GM08714 (cell line): ENCODE measurements at regions not wholly inside any gene's neighbourhood (a gene's known extent, or its start where the extent isn't known, plus 50 kb on each side); places are given as distances from the start of the nearest gene placed in this dataset.

Experiments
- H3K4me3 ChIP-seq: fragments of 200-500 bp; sonication (Bioruptor generic); 2 replicates; pipeline ENCODE4 v1.5.1; 2014; ENCODE audit warnings: mild to moderate bottlenecking, low read length, inconsistent platforms
- ZNF274 ChIP-seq: IDR thresholded peaks from 2 replicates; pipeline ENCODE4 v1.6.1; 2012; ENCODE audit warnings: mild to moderate bottlenecking, low read depth, low read length

- TF ChIP-seq ZNF274 = no peak
- no peak overlapping the region for H3K4me3 ChIP-seq
Measured at GRCh38 chr3:17844236-17844635, 101.8 kb upstream of the TBC1D5 start.

- no peak for TF ChIP-seq ZNF274
- no peak overlapping the region for H3K4me3 ChIP-seq
Measured at GRCh38 chr3:17841190-17841828, 98.9 kb upstream of the TBC1D5 start.

DNA sequence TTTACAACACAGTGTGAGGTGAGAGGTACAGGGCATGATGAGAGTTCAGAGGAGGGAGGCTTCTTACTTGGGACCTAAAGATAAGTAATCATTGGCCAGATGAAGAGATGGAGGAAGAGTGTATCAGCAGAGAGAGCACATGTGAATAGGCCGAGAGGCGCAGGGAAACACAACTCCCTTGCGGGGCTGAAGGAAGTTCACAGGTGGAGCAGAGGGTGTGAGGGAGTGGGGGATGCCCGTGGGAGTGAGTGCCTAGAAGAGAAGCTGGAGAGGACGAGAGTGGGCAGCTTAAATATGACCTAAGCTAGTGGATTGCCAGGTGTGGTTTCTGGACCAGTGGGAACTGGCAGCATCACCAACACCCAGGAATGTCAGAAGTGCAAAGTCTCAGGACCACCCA lies 98.2 kb upstream of the TBC1D5 start:
- no peak for TF ChIP-seq ZNF274
- no peak overlapping the region for H3K4me3 ChIP-seq

DNA sequence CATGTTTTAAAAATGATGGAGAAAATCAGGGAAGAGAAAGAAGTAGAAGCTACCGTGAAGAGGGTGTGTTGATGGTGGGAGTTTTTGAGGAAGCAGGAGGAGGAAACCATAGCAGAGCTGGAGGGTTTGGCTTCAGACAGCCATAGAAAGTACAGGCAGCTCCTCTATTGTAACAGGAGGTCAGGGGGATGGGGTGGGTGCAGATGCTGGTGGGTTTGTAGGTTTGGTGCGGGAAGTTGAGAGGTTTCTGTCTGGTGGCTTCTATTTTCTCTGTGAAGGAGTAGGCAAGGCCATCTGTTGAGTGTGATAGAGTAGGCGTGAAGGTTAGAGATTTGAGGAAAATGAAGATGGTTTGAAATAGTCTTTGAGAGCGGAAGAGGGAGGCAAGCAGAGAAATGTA lies 97.7 kb upstream of the TBC1D5 start:
- H3K4me3 ChIP-seq = no peak overlapping the region
- TF ChIP-seq ZNF274 = no peak

GRCh38 chr3:17836919-17837318 lies 94.5 kb upstream of the TBC1D5 start:
- no peak for TF ChIP-seq ZNF274
- no peak overlapping the region for H3K4me3 ChIP-seq

DNA sequence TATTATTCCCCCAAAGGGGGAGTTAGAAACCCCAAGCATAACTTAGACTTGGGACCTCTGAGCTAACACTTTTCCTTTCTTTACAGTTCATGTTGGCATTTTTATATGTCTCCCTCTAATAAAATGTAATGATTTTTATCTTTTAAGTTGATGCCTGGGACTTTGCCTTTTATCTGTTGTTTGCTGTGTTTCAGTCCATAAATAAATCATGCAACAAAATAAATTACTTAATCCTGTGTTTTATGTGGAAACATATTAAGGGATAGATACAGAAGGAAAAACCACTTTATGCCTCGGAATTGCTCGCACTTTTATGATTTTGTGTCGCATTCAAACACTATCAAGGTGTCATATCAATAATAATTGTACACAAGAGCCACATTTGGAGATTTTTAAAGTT lies 93.7 kb upstream of the TBC1D5 start:
- H3K4me3 ChIP-seq = no peak overlapping the region
- no peak for TF ChIP-seq ZNF274

DNA sequence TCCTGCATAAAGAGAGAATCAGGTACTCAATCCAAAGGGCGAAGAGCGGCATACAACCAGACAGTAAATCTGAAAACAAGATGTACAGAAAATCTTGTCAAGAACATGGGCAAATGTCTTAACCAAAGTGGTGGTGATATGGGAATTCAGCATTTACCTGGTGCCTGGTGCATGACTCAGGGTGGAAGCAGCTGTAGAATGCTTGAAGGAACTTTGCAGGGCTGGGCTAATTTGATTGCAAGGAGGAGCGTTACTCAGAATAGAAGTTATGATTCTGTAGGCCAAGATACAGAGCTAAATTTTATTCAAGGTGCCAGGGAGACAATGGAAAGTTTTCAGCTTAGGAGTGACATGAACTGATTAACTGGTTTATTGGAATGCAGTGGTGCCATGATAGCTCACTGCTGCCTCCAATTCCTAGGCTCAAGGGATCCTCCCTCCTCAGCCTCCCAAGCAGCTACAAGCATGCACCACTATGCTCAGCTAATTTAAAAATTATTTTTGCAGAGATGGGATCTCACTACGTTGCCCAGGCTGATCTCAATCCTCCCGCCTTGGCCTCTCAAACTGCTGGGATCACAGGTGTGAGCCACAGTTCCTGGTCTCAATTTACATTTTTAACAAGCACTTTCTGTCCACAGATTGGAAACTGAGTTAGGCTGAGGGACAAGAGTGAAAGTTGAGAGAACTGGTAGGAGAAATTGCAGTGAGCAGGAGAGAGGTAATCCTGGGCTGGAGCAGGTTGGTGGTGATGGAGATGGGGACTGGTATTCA lies 91.5 kb upstream of the TBC1D5 start:
- TF ChIP-seq ZNF274 = no peak
- H3K4me3 ChIP-seq = no peak overlapping the region

GRCh38 chr3:17832016-17832415 lies 89.6 kb upstream of the TBC1D5 start:
- no peak overlapping the region for H3K4me3 ChIP-seq
- no peak for TF ChIP-seq ZNF274

- TF ChIP-seq ZNF274 = no peak
- no peak overlapping the region for H3K4me3 ChIP-seq
Measured at GRCh38 chr3:17831366-17831765, 88.9 kb upstream of the TBC1D5 start.

GRCh38 chr3:17830788-17831187 lies 88.4 kb upstream of the TBC1D5 start:
- no peak for TF ChIP-seq ZNF274
- H3K4me3 ChIP-seq = no peak overlapping the region

GRCh38 chr3:17828388-17828787 lies 86.0 kb upstream of the TBC1D5 start:
- no peak for TF ChIP-seq ZNF274
- no peak overlapping the region for H3K4me3 ChIP-seq

- TF ChIP-seq ZNF274 = no peak
- H3K4me3 ChIP-seq = no peak overlapping the region
Measured at GRCh38 chr3:17825298-17825697, 82.9 kb upstream of the TBC1D5 start.

DNA sequence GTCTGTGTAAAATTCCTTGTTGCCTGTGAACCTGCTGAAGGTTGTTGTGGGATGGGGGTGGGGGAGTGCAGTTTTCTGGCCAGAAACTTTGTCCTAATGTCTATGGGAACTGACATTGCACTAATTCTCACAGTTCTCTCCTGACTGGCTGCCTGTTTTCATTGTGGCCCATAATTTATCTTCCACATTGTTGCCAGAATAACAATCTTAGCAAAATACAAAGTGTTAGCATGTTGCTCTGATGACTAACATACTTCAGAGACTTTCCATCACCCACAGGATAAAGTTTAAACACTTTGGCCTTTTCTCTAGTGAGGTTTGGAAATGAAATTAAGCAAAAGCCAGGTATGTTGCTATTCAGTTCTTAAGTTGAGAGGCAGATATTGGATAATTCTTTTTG lies 81.4 kb upstream of the TBC1D5 start:
- TF ChIP-seq ZNF274 = no peak
- H3K4me3 ChIP-seq = no peak overlapping the region

DNA sequence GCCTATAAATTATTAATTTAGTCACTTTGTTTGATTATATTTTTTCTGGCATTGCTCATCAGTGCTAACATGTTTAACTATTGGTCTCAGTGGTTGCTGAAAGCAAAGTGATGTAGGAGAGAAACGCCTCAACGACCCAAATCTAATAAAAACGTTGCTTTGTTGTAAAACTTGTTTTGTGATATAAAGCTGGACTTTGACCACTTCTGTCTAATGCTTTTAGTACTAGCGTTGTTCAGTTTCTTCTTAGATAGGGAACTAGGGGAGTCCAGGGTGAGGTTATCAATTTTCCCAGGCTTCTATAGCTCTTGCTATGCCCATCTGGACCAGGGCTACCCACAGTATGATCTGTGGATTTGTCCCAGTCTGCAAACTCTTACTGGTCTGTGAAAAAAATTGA lies 80.6 kb upstream of the TBC1D5 start:
- no peak for TF ChIP-seq ZNF274
- H3K4me3 ChIP-seq = no peak overlapping the region

GRCh38 chr3:17820704-17821103 lies 78.3 kb upstream of the TBC1D5 start:
- no peak for TF ChIP-seq ZNF274
- H3K4me3 ChIP-seq = no peak overlapping the region
